Neural cell (in vitro differentiated cells): ENCODE measurements at regions not wholly inside any gene's neighbourhood (a gene's known extent, or its start where the extent isn't known, plus 50 kb on each side); places are given as distances from the start of the nearest gene placed in this dataset.

Experiments used
- CTCF ChIP-seq: fragments of 450-650 bp; IDR thresholded peaks from 2 replicates; pipeline ENCODE4 v1.5.1; 2014; ENCODE audit warnings: antibody characterized with exemption, mild to moderate bottlenecking, moderate library complexity; ENCODE audit not compliant: poor library complexity, severe bottlenecking
- EP300 ChIP-seq: fragments of 450-650 bp; conservative IDR thresholded peaks from 2 replicates; pipeline ENCODE4 v1.6.1; 2014; ENCODE audit warnings: antibody characterized with exemption, mild to moderate bottlenecking, moderate library complexity; ENCODE audit not compliant: poor library complexity, severe bottlenecking
- EZH2 ChIP-seq: fragments of 200-600, 300-800 bp; shearing (Covaris generic), sonication (generic); IDR thresholded peaks from 2 replicates; pipeline ENCODE4 v1.6.1; 2014; ENCODE audit warnings: antibody characterized with exemption, low read length, borderline replicate concordance, mild to moderate bottlenecking; ENCODE audit not compliant: insufficient read depth, poor library complexity, severe bottlenecking
- POLR2AphosphoS5 ChIP-seq: IDR thresholded peaks from 2 replicates; pipeline ENCODE4 v1.6.1; 2012
- RAD21 ChIP-seq: fragments of 450-650 bp; conservative IDR thresholded peaks from 2 replicates; pipeline ENCODE4 v1.6.1; 2014; ENCODE audit warnings: antibody characterized with exemption, mild to moderate bottlenecking, moderate library complexity

DNA sequence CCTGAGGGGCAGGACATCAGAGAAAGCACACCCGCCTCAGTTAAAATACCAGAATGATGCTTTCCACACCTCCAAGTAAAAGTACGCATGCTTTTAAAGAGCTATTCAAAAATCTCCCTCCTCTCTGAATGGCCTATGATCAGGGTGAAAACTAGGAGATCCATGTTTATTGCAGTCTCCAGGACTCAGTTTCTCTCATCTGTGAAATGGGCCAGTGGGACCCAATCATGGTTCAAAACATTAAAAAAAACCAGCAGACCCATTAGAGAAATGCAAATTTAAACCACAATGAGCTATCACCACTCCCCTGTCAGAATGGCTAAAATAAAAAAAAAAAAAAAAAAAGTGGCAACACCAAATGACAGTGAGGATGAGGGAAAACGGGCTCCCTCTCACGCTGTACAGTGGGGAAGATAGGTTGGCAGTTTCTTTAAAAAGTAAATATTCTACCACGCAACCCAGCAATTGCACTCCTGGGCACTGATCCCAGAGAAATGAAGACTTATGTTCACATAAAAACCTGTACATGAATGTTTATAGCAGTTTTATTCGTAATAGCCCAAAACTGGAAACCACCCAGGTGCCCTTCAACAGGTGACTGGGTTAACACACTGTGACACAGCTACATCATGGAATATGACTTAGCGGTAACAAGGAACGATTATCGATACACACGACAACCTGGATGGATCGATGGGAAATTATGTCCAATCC, 242.7 kb downstream of the MN1 start:
- no peak for TF ChIP-seq CTCF
- no peak for TF ChIP-seq POLR2AphosphoS5
- no peak for TF ChIP-seq EZH2
- no peak for TF ChIP-seq RAD21
- no peak for TF ChIP-seq EP300
